ENCODE measurements at regions not wholly inside any gene's neighbourhood (a gene's known extent, or its start where the extent isn't known, plus 50 kb on each side); places are given as distances from the start of the nearest gene placed in this dataset.

- TF ChIP-seq POLR2A (IDR thresholded peaks at IDR 0.05): no peak
- no peak for TF ChIP-seq CTCF (IDR thresholded peaks at IDR 0.05)
- TF ChIP-seq POLR2AphosphoS5 (IDR thresholded peaks at IDR 0.05; ENCODE audit: insufficient read depth in 1 of 2, low read depth in 1 of 2): no peak
Measured at GRCh38 chr11:109986488-109986887, 106.7 kb upstream of the ZC3H12C start.
